H7 (cell line): ENCODE measurements at regions not wholly inside any gene's neighbourhood (a gene's known extent, or its start where the extent isn't known, plus 50 kb on each side); places are given as distances from the start of the nearest gene placed in this dataset.
A peak's percentile ranks its signal among the peaks of the same experiment; 100 is the strongest.

Experiments used
- DNase-seq: peaks from one replicate; pipeline ENCODE4 v3.0.0; 2012
- H3K27me3 ChIP-seq: 2 replicates; pipeline ENCODE4 v1.6.0; 2011; ENCODE audit warnings: mild to moderate bottlenecking, low read length; ENCODE audit not compliant: control insufficient read depth, insufficient read depth
- H3K36me3 ChIP-seq: replicated peaks from 2 replicates; pipeline ENCODE4 v1.5.1; 2011; ENCODE audit warnings: low read length; ENCODE audit not compliant: control insufficient read depth, insufficient read depth
- H3K4me3 ChIP-seq: 2 replicates; pipeline ENCODE4 v1.5.1; 2011; ENCODE audit warnings: low read depth, mild to moderate bottlenecking, control low read depth, low read length, moderate library complexity; ENCODE audit not compliant: insufficient read depth

GRCh38 chrX:40452031-40452430 lies 128.7 kb upstream of the ATP6AP2 start:
- Histone ChIP-seq H3K4me3 (no peak overlapping the region), H3K27me3 (no peaks in the 10 kb centered on the region), H3K36me3 (no peaks in the 10 kb centered on the region)
- DNase-seq = no peak

- no peak for DNase-seq
- no peaks in the 10 kb centered on the region for H3K36me3 ChIP-seq
- H3K27me3 ChIP-seq = no peaks in the 10 kb centered on the region
Observed at GRCh38 chrX:40449956-40450706, 130.6 kb upstream of the ATP6AP2 start.

GRCh38 chrX:40449396-40449795 lies 131.4 kb upstream of the ATP6AP2 start:
- Histone ChIP-seq H3K4me3 (no peak overlapping the region), H3K36me3 (no peaks in the 10 kb centered on the region), H3K27me3 (no peaks in the 10 kb centered on the region)
- DNase-seq = no peak

More at GRCh38 chrX:40449956-40450706, 130.6 kb upstream of the ATP6AP2 start:
- no peak overlapping the region for H3K4me3 ChIP-seq

DNA sequence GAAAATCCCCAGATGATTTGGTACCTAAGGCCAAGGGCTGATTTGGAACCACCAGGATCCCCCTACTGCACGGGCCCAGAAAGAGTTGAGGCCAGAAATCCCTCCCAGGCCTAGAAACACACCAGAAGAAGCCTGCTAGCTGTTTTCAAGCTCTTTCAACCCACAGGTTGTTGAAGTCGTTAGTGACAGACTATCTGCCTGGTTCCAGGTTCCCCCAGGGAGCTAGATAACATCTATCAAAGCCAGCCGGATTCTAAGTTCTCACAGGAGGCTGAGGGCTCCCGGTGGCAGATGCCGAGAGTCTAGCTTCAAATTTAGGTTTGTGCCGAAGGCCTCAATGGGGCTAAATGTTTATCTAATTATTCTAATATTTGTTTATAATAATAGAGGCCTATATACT lies 132.0 kb upstream of the ATP6AP2 start:
- Histone ChIP-seq H3K36me3 (no peaks in the 10 kb centered on the region), H3K4me3 (no peak overlapping the region), H3K27me3 (no peaks in the 10 kb centered on the region)
- no peak for DNase-seq

DNA sequence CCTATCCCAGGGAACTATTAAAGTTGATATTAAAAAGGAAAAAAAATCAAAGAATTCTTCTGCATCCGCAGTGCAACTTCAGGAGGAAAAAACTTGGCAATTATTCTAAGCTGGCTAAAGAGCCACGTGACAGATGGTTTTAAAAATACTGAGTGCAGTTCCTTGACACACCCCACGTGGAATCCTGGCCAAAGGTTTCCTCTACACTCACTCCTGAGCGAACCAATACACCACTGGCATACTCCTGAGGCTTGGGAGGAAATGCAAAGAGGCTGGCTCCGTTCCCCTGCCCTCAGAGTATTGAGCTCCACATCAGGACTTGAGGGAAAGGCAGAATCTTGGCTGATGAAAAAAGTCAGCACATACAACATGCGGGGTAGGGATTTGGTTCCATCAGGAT lies 133.8 kb upstream of the ATP6AP2 start:
- Histone ChIP-seq H3K4me3 (no peak overlapping the region), H3K36me3 (no peaks in the 10 kb centered on the region), H3K27me3 (no peaks in the 10 kb centered on the region)
- DNase-seq = no peak

DNA sequence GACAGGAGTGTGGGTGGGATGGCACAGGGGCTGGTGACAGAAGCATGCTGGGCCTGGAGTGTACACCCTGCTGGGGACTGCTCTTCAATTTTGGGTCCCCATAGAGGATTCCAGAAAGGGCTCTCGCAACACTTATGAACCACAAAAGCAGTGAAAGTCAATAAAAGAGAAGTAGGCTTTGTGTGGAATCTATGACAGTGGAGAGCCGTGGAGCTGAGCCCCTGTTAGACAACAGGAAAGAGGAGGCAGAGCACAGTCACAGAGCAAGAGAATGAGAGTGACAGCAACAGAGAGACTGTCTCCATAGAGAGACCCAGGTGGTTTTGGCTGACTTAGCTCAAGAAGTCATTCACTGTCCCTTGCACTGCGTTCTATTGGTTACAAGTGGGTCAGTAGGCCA lies 135.1 kb upstream of the ATP6AP2 start:
- Histone ChIP-seq H3K36me3 (no peaks in the 10 kb centered on the region), H3K4me3 (no peak overlapping the region), H3K27me3 (no peaks in the 10 kb centered on the region)
- DNase-seq = no peak

- DNase-seq = no peak
- Histone ChIP-seq H3K36me3 (no peaks in the 10 kb centered on the region), H3K27me3 (no peaks in the 10 kb centered on the region), H3K4me3 (no peak overlapping the region)
Observed at GRCh38 chrX:40444798-40445496, 135.8 kb upstream of the ATP6AP2 start.

- Histone ChIP-seq H3K36me3 (no peaks in the 10 kb centered on the region), H3K4me3 (no peak overlapping the region), H3K27me3 (no peaks in the 10 kb centered on the region)
- no peak for DNase-seq
Observed at GRCh38 chrX:40444133-40444532, 136.6 kb upstream of the ATP6AP2 start.

- no peak for DNase-seq
- H3K27me3 ChIP-seq = no peaks in the 10 kb centered on the region
- H3K36me3 ChIP-seq = no peaks in the 10 kb centered on the region
- H3K4me3 ChIP-seq = no peak overlapping the region
Observed at GRCh38 chrX:40440866-40441265, 139.9 kb upstream of the ATP6AP2 start.

GRCh38 chrX:40439625-40440532 lies 140.9 kb upstream of the ATP6AP2 start:
- H3K4me3 ChIP-seq = no peak overlapping the region
- no peak for DNase-seq
- no peaks in the 10 kb centered on the region for H3K36me3 ChIP-seq
- H3K27me3 ChIP-seq = no peaks in the 10 kb centered on the region

DNA sequence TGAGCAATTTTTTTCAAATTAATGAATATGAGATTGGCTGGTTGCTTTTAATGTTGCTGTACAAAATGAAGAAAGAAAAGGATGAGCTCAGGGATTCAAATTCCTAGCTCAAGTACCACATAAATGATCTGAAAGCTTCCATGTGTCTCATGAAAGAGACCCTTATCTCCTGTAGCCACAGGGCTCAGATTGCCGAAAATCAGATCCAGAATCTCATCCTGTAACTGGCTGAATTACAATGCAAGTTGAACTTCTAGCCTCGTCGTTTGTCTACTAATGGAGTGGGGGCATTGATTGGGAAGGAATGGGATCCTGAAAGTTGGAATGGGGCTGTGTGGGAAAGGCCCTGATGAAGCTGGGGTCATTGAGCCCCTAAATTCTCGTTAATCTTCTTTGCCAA lies 143.4 kb upstream of the ATP6AP2 start:
- Histone ChIP-seq H3K4me3 (no peak overlapping the region), H3K36me3 (no peaks in the 10 kb centered on the region), H3K27me3 (no peaks in the 10 kb centered on the region)
- no peak for DNase-seq

DNA sequence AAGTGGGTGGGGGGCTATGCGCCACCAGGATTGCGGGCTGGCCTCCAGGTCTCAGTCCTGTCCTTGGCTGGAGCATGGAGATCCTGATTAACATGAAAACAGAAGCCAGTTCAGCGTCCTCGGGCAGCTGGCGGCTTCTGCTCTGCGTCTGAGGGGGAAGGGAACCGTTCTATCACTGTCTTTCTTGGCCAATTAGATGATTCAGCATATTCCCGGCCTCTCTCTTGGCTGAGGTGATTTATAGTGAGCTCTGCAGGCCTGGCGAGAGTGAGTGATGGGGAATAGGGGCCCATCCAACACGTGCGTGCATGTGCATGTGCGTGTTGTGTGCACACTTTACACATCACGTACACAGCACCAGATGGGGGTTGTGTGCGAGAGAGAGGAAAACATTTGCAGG lies 145.8 kb upstream of the ATP6AP2 start:
- Histone ChIP-seq H3K4me3 (no peak overlapping the region), H3K27me3 (no peaks in the 10 kb centered on the region), H3K36me3 (no peaks in the 10 kb centered on the region)
- peak; percentile 74 for DNase-seq

DNA sequence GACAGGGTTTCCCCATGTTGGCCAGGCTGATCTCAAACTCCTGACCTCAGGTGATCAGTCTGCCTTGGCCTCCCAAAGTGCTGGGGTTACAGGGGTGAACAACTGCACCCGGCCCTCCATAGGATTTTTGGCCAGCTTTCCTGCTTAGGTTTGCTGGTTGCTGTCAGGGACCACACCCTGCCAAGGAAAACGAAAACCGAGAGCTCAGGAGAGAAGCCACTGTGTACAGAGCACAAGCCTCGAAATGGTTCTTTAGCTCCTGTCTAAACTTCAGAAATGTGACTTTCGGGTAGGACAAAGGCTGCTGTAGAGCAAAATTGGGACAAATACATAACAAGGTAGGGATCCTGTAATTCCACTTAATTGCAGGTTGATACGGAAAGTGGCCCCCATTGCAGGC lies 146.3 kb upstream of the ATP6AP2 start:
- Histone ChIP-seq H3K36me3 (no peaks in the 10 kb centered on the region), H3K4me3 (no peak overlapping the region)
- no peak for DNase-seq

DNA sequence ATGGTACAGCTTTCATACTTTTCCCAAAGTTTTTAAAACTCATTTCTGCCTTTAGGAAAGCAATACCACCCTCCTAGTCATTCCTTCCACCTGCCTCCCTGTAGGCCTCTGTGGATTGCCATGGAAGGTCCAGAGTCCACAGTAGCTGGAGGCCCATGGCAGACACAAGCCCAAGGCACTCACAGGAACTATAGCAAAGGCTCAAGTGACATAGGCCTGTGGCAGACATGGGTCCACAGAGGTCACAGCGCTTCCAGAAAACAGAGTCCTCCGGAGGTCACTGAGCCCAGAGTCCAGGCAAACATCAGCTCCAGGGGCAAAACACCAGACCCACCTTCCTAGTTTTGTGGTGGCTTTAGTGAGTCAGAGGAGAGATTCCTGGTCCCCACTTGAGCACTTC lies 147.6 kb upstream of the ATP6AP2 start:
- Histone ChIP-seq H3K27me3 (no peaks in the 10 kb centered on the region), H3K36me3 (no peaks in the 10 kb centered on the region)
- no peak for DNase-seq

More for the DNA sequence above, 146.3 kb upstream of the ATP6AP2 start:
- no peaks in the 10 kb centered on the region for H3K27me3 ChIP-seq

DNA sequence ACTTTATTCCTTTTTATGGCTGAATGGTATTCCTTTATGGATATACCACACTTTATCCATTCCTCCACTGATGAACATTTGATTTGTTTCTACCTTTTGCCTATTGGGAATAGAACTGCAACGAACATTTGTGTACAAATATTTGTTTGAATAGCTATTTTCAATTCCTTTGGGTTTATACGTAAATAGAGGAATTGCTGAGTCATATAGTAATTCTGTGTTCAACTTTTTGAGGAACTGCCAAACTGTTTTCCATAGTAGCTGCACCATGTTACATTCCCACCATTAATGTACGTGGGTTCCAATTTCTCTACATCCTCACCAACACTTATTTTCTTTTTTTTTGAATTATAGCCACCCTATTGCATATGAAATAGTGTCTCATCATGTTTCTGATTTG lies 156.5 kb upstream of the ATP6AP2 start:
- H3K27me3 ChIP-seq = no peaks in the 10 kb centered on the region
- no peaks in the 10 kb centered on the region for H3K36me3 ChIP-seq
- no peak for DNase-seq
- no peak overlapping the region for H3K4me3 ChIP-seq

More for the DNA sequence above, 147.6 kb upstream of the ATP6AP2 start:
- no peak overlapping the region for H3K4me3 ChIP-seq
